Hepatic stellate cell (primary cell): ENCODE measurements at regions not wholly inside any gene's neighbourhood (a gene's known extent, or its start where the extent isn't known, plus 50 kb on each side); places are given as distances from the start of the nearest gene placed in this dataset.
A peak's percentile ranks its signal among the peaks of the same experiment; 100 is the strongest.

ENCODE experiments used
- DNase-seq: peaks from one replicate; pipeline ENCODE4 v3.0.0; 2011; ENCODE audit warnings: low spot score

GRCh38 chrX:102067966-102068723 lies 57.3 kb upstream of the TCEAL2 start:
- DNase-seq, result peak; percentile 2

- no peak for DNase-seq
Measured at GRCh38 chrX:102063445-102064074, 61.9 kb upstream of the TCEAL2 start.

GRCh38 chrX:102044496-102044895 lies 81.0 kb upstream of the TCEAL2 start:
- no peak for DNase-seq

- no peak for DNase-seq
Measured at GRCh38 chrX:102043380-102043779, 82.1 kb upstream of the TCEAL2 start.

- DNase-seq, result no peak
Measured at GRCh38 chrX:102042372-102043325, 82.8 kb upstream of the TCEAL2 start.

GRCh38 chrX:102029026-102029425 lies 96.5 kb upstream of the TCEAL2 start:
- no peak for DNase-seq

- no peak for DNase-seq
Measured at GRCh38 chrX:102018208-102018607, 86.4 kb upstream of the ZMAT1 start.

- no peak for DNase-seq
Measured at GRCh38 chrX:102008901-102009300, 77.1 kb upstream of the ZMAT1 start.

GRCh38 chrX:101999644-102000539 lies 68.1 kb upstream of the ZMAT1 start:
- no peak for DNase-seq

- no peak for DNase-seq
Measured at GRCh38 chrX:101993335-101993734, 61.5 kb upstream of the ZMAT1 start.

- no peak for DNase-seq
Measured at GRCh38 chrX:101986586-101986985, 54.8 kb upstream of the ZMAT1 start.
